Stimulated activated CD4-positive, alpha-beta T cell treated with anti-CD3 and anti-CD28 coated beads, Interleukin-4, amount 100 ng/mL, for 24 hours (primary cell): ENCODE measurements at regions not wholly inside any gene's neighbourhood (a gene's known extent, or its start where the extent isn't known, plus 50 kb on each side); places are given as distances from the start of the nearest gene placed in this dataset.
A peak's percentile ranks its signal among the peaks of the same experiment; 100 is the strongest.
"Not testable (repeated sequence)": the region's sequence is repeated elsewhere in the genome, so short reads cannot be mapped to it uniquely, and the experiment has no call there.

Experiments
- DNase-seq: peaks from one replicate; pipeline ENCODE4 v3.0.0-alpha.2; 2020

DNA sequence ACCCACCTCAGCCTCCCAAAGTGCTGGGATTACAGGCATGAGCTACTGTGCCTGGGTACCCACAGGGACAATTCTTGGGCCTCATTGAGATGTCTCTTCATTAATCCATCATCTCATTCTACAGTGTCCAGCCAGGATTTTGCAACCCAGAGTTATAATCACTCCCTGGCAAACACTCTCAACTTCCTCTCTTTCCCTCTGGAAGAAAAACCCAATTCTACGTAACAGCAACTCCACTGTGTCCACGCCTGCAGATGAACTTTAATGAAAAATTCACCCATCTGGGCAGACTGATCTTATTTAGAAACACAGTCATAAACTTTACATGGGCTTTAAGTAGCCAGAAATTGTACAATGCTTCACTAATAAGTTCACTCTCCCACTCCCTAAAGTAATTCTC lies 90.1 kb upstream of the ABCC4 start:
- DNase-seq: no peak

- no peak for DNase-seq
These were observed 90.5 kb upstream of the ABCC4 start for GRCh38 chr13:95391785-95392184.

GRCh38 chr13:95392597-95392996 lies 91.3 kb upstream of the ABCC4 start:
- DNase-seq: no peak

DNA sequence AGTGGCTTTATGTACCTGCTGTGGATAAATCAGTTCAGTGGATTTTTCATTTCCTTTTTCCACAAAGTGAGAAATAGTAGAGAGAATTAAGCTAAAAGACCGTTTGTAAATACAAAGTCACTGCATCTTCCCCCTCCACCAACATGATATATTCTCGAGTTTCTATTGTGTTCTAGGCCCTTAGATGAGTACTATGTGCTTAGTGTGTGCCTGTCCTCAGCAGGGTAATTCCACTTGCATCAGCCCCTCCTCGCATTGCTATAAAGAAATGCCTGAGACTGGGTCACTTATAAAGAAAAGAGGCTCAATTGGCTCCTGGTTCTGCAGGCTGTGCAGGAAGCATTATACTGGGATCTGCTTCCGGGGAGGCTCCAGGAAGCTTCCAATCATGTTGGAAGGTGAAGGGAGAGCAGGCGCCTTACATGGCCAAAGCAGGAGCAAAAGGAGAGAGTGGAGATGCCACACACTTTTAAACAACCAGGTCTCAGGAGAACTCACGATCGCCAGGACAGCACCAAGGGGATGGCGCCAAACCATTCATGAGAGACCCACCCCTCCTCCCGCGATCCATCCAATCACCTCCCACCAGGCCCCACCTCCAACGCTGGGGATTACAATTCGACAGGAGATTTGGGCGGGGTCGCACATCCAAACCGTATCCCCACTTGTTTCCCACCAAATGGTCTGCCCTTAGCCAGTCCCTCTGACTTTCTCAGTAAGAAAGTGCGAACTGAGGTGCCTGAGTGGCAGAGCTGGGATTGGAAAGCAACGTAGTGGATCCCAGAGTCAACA lies 102.3 kb upstream of the ABCC4 start:
- DNase-seq: no peak

DNA sequence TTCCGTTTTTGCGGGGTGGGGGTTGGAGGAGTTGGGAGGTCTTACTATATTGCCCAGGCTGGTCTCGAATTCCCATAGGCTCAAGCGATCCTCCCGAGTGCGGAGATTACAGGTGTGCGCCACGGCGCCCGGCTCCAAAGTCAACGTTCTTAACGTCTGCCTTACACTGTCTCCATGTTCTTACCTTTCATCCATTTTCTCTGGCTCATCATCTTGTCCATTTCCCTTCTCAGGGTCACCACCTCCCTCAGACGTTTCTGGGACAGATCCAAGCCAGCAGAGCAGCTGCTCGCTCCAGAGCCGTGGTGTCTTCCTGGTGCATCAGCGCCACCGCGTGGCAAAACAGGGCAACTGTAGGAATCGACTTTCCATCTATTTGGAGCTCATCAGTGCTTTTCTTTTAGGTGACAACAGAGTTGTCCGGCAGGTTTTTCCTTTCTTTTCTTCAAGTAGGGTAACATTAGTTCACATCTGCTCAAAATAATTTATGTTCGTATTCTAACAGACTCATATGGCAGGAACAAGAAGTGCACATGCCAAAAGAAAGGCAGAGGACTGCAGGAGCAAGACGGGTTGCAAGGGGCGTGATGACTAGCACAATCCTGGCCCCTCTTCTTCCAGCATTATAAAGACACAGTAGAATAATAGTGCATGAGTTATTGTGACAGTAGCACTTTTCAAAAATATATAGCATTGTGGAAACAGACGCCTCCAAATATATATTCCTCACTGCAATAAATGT lies 103.1 kb upstream of the ABCC4 start:
- peak; percentile 78 for DNase-seq

- no peak for DNase-seq
These were observed 104.9 kb upstream of the ABCC4 start for GRCh38 chr13:95406176-95406575.

DNA sequence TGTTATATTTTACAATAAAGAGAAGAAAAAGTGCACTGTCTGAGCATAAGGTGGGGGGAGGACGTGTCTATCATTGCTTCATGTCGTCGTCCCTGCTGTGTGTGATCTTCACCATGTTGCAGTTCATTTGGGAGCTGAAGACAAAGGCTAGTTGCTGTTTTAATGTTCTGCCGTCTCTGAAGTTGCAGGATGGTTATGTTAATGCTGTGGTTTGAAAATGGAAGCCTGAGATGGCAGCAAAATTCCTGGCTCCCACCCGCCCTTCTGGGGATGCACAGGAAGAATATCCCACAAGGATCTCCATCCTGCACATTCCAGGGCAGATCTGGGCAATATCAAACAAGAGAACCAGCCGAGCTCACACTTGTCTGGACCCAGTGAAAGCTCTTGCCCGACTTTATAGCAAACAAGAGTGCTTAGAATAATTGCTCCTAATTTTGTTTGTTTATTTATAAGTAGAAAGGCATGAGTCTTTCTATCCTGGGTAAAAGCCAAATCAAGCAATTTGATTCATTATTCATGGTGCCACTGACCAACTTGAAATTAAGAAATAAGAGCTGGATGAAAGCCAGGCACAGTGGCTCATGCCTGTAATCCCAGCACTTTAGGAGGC lies 110.3 kb upstream of the ABCC4 start:
- no peak for DNase-seq

- DNase-seq: no peak
These were observed 117.7 kb upstream of the ABCC4 start for GRCh38 chr13:95418946-95419345.

- no peak for DNase-seq
These were observed 119.2 kb upstream of the ABCC4 start for GRCh38 chr13:95420501-95420900.

DNA sequence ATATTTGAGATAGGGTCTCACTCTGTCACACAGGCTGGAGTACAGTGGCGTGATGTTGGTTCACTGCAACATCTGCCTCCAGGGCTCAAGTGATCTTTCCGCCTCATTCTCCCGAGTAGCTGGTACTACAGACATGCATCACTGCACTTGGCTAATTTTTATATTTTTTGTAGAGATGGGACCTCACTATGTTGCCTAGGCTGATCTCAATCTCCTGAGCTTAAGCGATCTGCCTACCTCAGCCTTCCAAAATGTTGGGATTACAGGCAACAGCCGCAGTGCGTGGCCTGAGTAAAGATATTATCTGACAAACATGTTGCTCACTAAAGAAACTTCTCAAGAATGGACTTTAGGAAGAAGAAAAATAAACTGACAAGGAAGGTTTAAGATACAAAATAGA lies 125.4 kb upstream of the ABCC4 start:
- DNase-seq: no peak

- not testable (repeated sequence) for DNase-seq
These were observed 122.0 kb upstream of the CLDN10 start for GRCh38 chr13:95430525-95430924.

DNA sequence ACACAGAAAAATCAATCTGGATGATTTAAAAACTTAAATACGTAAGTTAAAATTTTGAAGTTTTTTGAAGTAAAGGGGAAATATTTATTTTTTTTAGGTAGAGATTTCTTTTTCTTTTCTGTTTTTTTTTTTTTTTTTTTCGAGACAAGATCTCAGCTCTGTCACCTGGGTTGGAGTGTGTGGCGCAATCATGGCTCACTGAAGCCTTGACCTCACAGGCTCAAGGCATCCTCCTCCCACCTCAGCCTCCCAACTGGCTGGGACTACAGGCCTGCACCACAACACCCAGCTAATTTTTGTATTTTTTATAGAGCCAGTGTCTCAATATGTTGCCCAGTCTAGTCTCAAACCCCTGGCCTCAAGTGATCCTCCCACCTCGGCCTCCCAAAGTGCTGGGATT lies 120.4 kb upstream of the CLDN10 start:
- DNase-seq: no peak

DNA sequence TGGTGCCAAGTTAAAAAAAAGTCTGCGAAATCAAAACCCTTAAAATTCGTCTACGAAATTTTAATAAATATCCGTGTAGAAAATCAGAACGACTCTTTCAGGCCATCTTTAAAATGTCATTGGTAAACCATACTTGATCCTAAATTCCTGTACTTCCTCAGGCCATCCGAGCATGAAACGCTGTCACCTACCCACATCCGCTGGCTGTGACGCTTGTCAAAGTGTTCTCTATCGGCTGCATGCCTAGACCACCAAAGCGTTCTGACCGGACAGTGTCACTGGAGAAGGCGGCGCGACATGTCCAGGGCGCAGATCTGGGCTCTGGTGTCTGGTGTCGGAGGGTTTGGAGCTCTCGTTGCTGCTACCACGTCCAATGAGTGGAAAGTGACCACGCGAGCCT lies 119.0 kb upstream of the CLDN10 start:
- DNase-seq: no peak

DNA sequence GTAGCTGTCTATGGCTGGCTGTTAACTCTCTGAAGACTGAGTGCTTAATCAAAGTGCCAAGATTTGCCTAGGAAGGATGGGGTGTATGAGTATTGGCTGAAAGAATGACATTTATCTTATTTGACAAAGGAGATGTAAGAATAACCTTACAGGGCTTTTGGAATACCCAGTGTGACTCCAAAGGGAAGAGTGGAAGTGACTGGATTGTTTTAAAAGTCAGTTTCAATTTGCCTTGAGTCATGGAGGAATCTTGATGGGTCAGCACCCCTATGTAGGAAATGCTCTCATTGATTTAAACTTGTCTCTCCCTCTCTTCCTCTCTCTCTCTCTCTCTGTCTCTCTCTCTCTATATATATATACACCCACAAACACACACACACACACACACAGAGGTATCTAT lies 118.4 kb upstream of the CLDN10 start:
- DNase-seq: no peak

- DNase-seq: no peak
These were observed 115.0 kb upstream of the CLDN10 start for GRCh38 chr13:95437561-95437960.

DNA sequence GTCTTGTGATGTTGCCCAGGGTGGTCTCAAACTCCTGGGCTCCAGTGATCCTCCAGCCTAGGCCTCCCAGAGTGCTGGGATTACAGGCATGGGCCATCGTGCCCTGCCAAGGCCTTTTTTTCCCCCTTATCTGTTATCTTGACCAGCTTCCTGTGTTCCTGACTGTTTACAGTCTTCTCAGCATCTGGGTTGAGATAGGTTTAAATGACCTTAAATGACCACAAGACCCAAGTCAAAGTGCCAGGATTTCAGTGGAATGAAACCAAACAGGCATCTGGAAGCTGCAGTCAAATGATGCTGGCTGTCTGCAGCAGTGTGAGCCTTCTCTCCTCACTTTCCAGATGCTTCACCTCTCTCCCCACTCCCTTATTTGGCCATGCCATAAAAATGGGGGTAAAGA lies 114.2 kb upstream of the CLDN10 start:
- no peak for DNase-seq

- DNase-seq: no peak
These were observed 112.0 kb upstream of the CLDN10 start for GRCh38 chr13:95440441-95441088.

GRCh38 chr13:95441326-95441725 lies 111.2 kb upstream of the CLDN10 start:
- no peak for DNase-seq

GRCh38 chr13:95444006-95444730 lies 108.4 kb upstream of the CLDN10 start:
- no peak for DNase-seq

DNA sequence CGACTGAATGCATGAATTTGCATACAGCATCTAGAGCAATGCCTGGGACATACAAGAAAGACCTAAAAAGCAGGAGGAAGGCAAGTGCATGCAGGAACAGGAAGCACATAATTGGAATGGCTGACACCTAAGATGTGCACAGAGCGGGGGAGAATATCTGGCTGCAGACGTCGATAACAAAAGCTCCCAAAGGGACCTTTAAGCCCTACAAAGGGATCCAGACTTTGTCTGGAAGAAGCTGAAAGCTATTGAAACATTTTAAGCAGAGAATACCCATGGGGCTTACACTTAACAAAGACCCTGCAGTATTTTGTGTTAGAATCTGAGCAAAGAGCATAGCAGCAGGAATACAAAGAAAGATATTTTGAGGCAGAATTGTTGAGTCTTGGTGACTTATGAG lies 107.4 kb upstream of the CLDN10 start:
- DNase-seq: no peak

GRCh38 chr13:95447814-95448213 lies 104.7 kb upstream of the CLDN10 start:
- DNase-seq: no peak

DNA sequence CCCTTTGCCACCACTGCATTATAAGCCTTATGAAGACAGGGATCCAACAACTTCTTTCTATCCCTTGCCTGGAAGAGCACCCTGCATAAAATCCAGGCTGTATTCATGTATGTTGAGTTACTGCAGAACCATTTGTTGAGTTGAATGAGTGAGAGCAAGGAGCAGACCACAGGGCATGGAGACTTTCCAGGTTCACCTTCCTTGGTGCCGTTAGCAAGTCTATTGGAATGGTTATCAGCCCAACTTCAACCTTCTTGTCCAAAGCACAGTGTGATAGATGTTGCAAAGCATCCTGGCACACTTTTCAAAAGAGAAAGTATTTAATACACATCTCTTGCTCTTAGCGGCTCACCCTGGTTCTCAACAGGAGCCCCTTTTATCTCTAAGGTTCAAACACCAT lies 100.9 kb upstream of the CLDN10 start:
- DNase-seq: no peak

GRCh38 chr13:95452375-95452774 lies 100.1 kb upstream of the CLDN10 start:
- DNase-seq: no peak
